SK-N-SH (cell line): ENCODE measurements at regions not wholly inside any gene's neighbourhood (a gene's known extent, or its start where the extent isn't known, plus 50 kb on each side); places are given as distances from the start of the nearest gene placed in this dataset.

ENCODE experiments used
- CTCF ChIA-PET: fragments of 300-600, 350-600 bp; formaldehyde crosslinking; extraction: SDS; loops from one replicate; lab custom pipeline; 2021; lab: Yijun Ruan, JAX
- POLR2A ChIA-PET: fragments of 350-600 bp; sonication (Branson Sonifier 250); formaldehyde crosslinking; extraction: SDS; loops from one replicate; lab custom pipeline; 2020; ENCODE audit warnings: antibody characterized with exemption, inconsistent platforms; lab: Yijun Ruan, JAX
- DNase-seq: peaks from one replicate; pipeline ENCODE4 v3.0.0; 2012
- H2AFZ ChIP-seq: fragments of 200-600 bp; sonication (generic); 2 replicates; pipeline ENCODE4 v1.8.1; 2016; ENCODE audit warnings: antibody characterized with exemption, mild to moderate bottlenecking, low read depth
- H3F3A ChIP-seq: fragments of 200-600 bp; sonication (generic); replicated peaks from 2 replicates; pipeline ENCODE3; 2016; ENCODE audit warnings: antibody characterized with exemption, mild to moderate bottlenecking; ENCODE audit not compliant: insufficient read depth
- H3K27ac ChIP-seq, 2 experiments: fragments of 200-500 bp in 1 of 2; fragments of 200-600 bp in 1 of 2; sonication (Bioruptor generic) in 1 of 2; sonication (generic), shearing (Covaris generic) in 1 of 2; 2 replicates each; pipeline versions ENCODE4 v1.5.1 to v1.6.1; 2014 to 2016; ENCODE audit warnings: low read depth in 2 of 2, inconsistent platforms in 1 of 2, low read length in 1 of 2, mild to moderate bottlenecking in 1 of 2, mixed read lengths in 1 of 2
- H3K27me3 ChIP-seq: fragments of 200-600 bp; sonication (generic), shearing (Covaris generic); 2 replicates; pipeline ENCODE4 v1.6.1; 2016; ENCODE audit warnings: mixed run types; ENCODE audit not compliant: insufficient read depth
- H3K36me3 ChIP-seq, 2 experiments: fragments of 200-500 bp in 1 of 2; fragments of 200-600 bp in 1 of 2; sonication (Bioruptor generic) in 1 of 2; sonication (generic) in 1 of 2; replicated peaks in 1 of 2; 2 replicates each; pipeline versions ENCODE3 to v1.5.1; 2014 to 2016; ENCODE audit warnings: low read length in 1 of 2, mild to moderate bottlenecking in 1 of 2; ENCODE audit not compliant: insufficient read depth in 2 of 2, control insufficient read depth in 1 of 2
- H3K4me1 ChIP-seq, 2 experiments: fragments of 200-500 bp in 1 of 2; fragments of 200-600 bp in 1 of 2; sonication (Bioruptor generic) in 1 of 2; sonication (generic), shearing (Covaris generic) in 1 of 2; 2 replicates each; pipeline versions ENCODE4 v1.5.1 to v1.6.1; 2014 to 2016; ENCODE audit warnings: low read depth in 1 of 2, low read length in 1 of 2, mixed run types in 1 of 2; ENCODE audit not compliant: insufficient read depth in 2 of 2, control insufficient read depth in 1 of 2
- H3K4me2 ChIP-seq: fragments of 200-600 bp; sonication (generic), shearing (Covaris generic); 2 replicates; pipeline ENCODE4 v1.6.1; 2017; ENCODE audit warnings: mixed run types
- H3K4me3 ChIP-seq, 2 experiments: fragments of 200-500 bp in 1 of 2; fragments of 200-600 bp in 1 of 2; sonication (Bioruptor generic) in 1 of 2; sonication (generic), shearing (Covaris generic) in 1 of 2; 2 replicates each; pipeline versions ENCODE4 v1.5.1 to v1.8.1; 2014 to 2016; ENCODE audit warnings: low read depth in 2 of 2, inconsistent platforms in 1 of 2, low read length in 1 of 2, mild to moderate bottlenecking in 1 of 2, mixed read lengths in 1 of 2, moderate library complexity in 1 of 2
- H3K79me2 ChIP-seq: fragments of 200-600 bp; sonication (generic); 2 replicates; pipeline ENCODE4 v1.8.1; 2017; ENCODE audit warnings: mild to moderate bottlenecking; ENCODE audit not compliant: insufficient read depth
- H3K9ac ChIP-seq: fragments of 200-600 bp; sonication (generic); 2 replicates; pipeline ENCODE4 v1.6.1; 2017; ENCODE audit warnings: mixed run types
- H3K9me2 ChIP-seq: fragments of 200-600 bp; sonication (generic); 2 replicates; pipeline ENCODE4 v1.6.1; 2017; ENCODE audit warnings: mixed run types
- H3K9me3 ChIP-seq: fragments of 200-600 bp; sonication (generic); 2 replicates; pipeline ENCODE4 v1.6.1; 2017; ENCODE audit warnings: mixed run types, mild to moderate bottlenecking, moderate library complexity
- H4K20me1 ChIP-seq: fragments of 200-600 bp; sonication (generic); 2 replicates; pipeline ENCODE4 v1.6.1; 2017; ENCODE audit warnings: mild to moderate bottlenecking, mixed run types; ENCODE audit not compliant: insufficient read depth
- CHD2 ChIP-seq: fragments of 150-350 bp; IDR thresholded peaks from 2 replicates; pipeline ENCODE4 v1.6.1; 2018; ENCODE audit warnings: low read length; ENCODE audit not compliant: partially characterized antibody
- CTCF ChIP-seq: fragments of 200-600 bp; sonication (generic); IDR thresholded peaks from 2 replicates; pipeline ENCODE4 v1.6.1; 2017; ENCODE audit warnings: antibody characterized with exemption, mild to moderate bottlenecking, moderate library complexity
- ELF1 ChIP-seq: IDR thresholded peaks from 2 replicates; pipeline ENCODE4 v1.4.0; 2012
- EP300 ChIP-seq, 2 experiments: IDR thresholded peaks; 2 replicates each; pipeline versions ENCODE4 v1.4.0 to v1.6.1; 2012; ENCODE audit warnings: borderline replicate concordance in 1 of 2, low read depth in 1 of 2, low read length in 1 of 2
- FOXM1 ChIP-seq: IDR thresholded peaks from 2 replicates; pipeline ENCODE4 v1.4.0; 2012; ENCODE audit warnings: low read depth, mild to moderate bottlenecking
- MEF2A ChIP-seq: IDR thresholded peaks from 2 replicates; pipeline ENCODE4 v1.4.0; 2012; ENCODE audit warnings: low read depth, borderline replicate concordance
- NRF1 ChIP-seq: IDR thresholded peaks from 2 replicates; pipeline ENCODE4 v1.6.1; 2012; ENCODE audit warnings: low read depth, mild to moderate bottlenecking, low read length
- PBX3 ChIP-seq: IDR thresholded peaks from 2 replicates; pipeline ENCODE4; 2012
- POLR2AphosphoS5 ChIP-seq: IDR thresholded peaks from 2 replicates; pipeline ENCODE4 v1.6.1; 2012; ENCODE audit warnings: low read depth, low read length
- RAD21 ChIP-seq: IDR thresholded peaks from 2 replicates; pipeline ENCODE4 v1.6.1; 2012; ENCODE audit warnings: mild to moderate bottlenecking, low read length
- RFX5 ChIP-seq: IDR thresholded peaks from 2 replicates; pipeline ENCODE4 v1.6.1; 2012; ENCODE audit warnings: mild to moderate bottlenecking, improper control_type of control experiment, low read length
- SMC3 ChIP-seq: IDR thresholded peaks from 2 replicates; pipeline ENCODE4 v1.6.1; 2012; ENCODE audit warnings: low read depth, low read length, improper control_type of control experiment
- USF1 ChIP-seq: IDR thresholded peaks from 2 replicates; pipeline ENCODE4 v1.4.0; 2012; ENCODE audit warnings: low read depth, borderline replicate concordance
- ZBTB33 ChIP-seq: IDR thresholded peaks from 2 replicates; pipeline ENCODE4 v1.4.0; 2012; ENCODE audit warnings: low read depth, borderline replicate concordance
- WGBS: methylation state at CpG from one replicate; pipeline ENCODE4 v1.1.6; 2017; ENCODE audit warnings: low lambda C conversion rate; 5-methylcytosine and 5-hydroxymethylcytosine counted together

- H3K4me2 ChIP-seq, result no peak overlapping the region
- H3K36me3 ChIP-seq, result no peaks in the 10 kb centered on the region
- H3K9me3 ChIP-seq, result no peaks in the 10 kb centered on the region
- no peaks in the 10 kb centered on the region for H3F3A ChIP-seq
- H2AFZ ChIP-seq, result no peak overlapping the region
- POLR2A ChIA-PET, result no interaction called here
- no peaks in the 10 kb centered on the region for H3K79me2 ChIP-seq
- no peaks in the 10 kb centered on the region for H3K27me3 ChIP-seq
- TF ChIP-seq RAD21 (no peak), MEF2A (no peak), FOXM1 (no peak), NRF1 (no peak), CHD2 (no peak), EP300 (IDR thresholded peaks at IDR 0.05; ENCODE audit: borderline replicate concordance in 1 of 2, low read depth in 1 of 2, low read length in 1 of 2) (no peak), POLR2AphosphoS5 (no peak), PBX3 (no peak), SMC3 (no peak), RFX5 (no peak), USF1 (no peak)
- DNase-seq, result no peak
- no peak overlapping the region for H3K9ac ChIP-seq
- no peak overlapping the region; a peak in 1 of 4 replicates for H3K27ac ChIP-seq
- H3K4me3 ChIP-seq, result no peak overlapping the region
- CTCF ChIA-PET, result no interaction called here
- no peaks in the 10 kb centered on the region for H3K9me2 ChIP-seq
- 23% methylated on average over 4 of the region's 4 CpGs for WGBS
- H3K4me1 ChIP-seq, result peaks cover 0 to 36% of the 10 kb centered on the region in 2 experiments; a peak in 2 of 4 replicates
- H4K20me1 ChIP-seq, result no peaks in the 10 kb centered on the region
Measured at GRCh38 chr11:37110385-37110784, 512.3 kb upstream of the RAG2 start.

GRCh38 chr11:37109286-37109585 lies 511.2 kb upstream of the RAG2 start:
- Histone ChIP-seq H3K9me2 (no peaks in the 10 kb centered on the region), H3K9ac (no peak overlapping the region), H3K79me2 (no peaks in the 10 kb centered on the region), H4K20me1 (no peaks in the 10 kb centered on the region), H3K4me2 (no peak overlapping the region), H3K27ac (no peak overlapping the region), H3K4me3 (no peak overlapping the region), H3K36me3 (no peaks in the 10 kb centered on the region), H3K9me3 (no peaks in the 10 kb centered on the region), H3K27me3 (no peaks in the 10 kb centered on the region), H3K4me1 (peaks cover 0 to 36% of the 10 kb centered on the region in 2 experiments; a peak in 2 of 4 replicates), H3F3A (no peaks in the 10 kb centered on the region), H2AFZ (no peak overlapping the region)
- TF ChIP-seq CTCF (no peak), ELF1 (no peak), ZBTB33 (no peak)
- CTCF ChIA-PET, result no interaction called here
- POLR2A ChIA-PET, result no interaction called here
- DNase-seq, result no peak
